Natural killer cell (primary cell): ENCODE measurements at regions not wholly inside any gene's neighbourhood (a gene's known extent, or its start where the extent isn't known, plus 50 kb on each side); places are given as distances from the start of the nearest gene placed in this dataset.

Source experiments
- ATAC-seq, 3 donors: fragments of 150-1000 bp in 2 of 3; fragments of 200-7000 bp in 1 of 3; cut with Tn5 transposase; 1 replicate in 1 of 3; 2 replicates in 2 of 3; pipeline ENCODE4 v1.10.0; 2021; ENCODE audit warnings: mild to moderate bottlenecking in 2 of 3, moderate library complexity in 2 of 3
- DNase-seq, 2 donors: peaks; one replicate each; pipeline versions ENCODE4 v3.0.0 to v3.0.0-alpha.2; 2013 to 2021; ENCODE audit warnings: mixed read lengths in 1 of 2
- H3K27ac ChIP-seq: one replicate; pipeline ENCODE4 v1.5.1; 2013; ENCODE audit warnings: mild to moderate bottlenecking, low read length
- H3K27me3 ChIP-seq: one replicate; pipeline ENCODE4 v1.6.1; 2013; ENCODE audit warnings: low read length; ENCODE audit not compliant: control insufficient read depth, insufficient read depth
- H3K36me3 ChIP-seq: one replicate; pipeline ENCODE4 v1.6.1; 2013; ENCODE audit warnings: low read length; ENCODE audit not compliant: control insufficient read depth, insufficient read depth
- H3K4me1 ChIP-seq: one replicate; pipeline ENCODE4 v1.6.1; 2013; ENCODE audit warnings: low read length; ENCODE audit not compliant: control insufficient read depth, insufficient read depth
- H3K4me3 ChIP-seq: one replicate; pipeline ENCODE4 v1.5.1; 2013; ENCODE audit warnings: low read length
- H3K9me3 ChIP-seq: one replicate; pipeline ENCODE4 v1.6.1; 2013; ENCODE audit warnings: low read length; ENCODE audit not compliant: control insufficient read depth, insufficient read depth
- H3K27ac Mint-ChIP-seq, 2 donors: one replicate each; pipeline ENCODE4 v1.8.0; 2022; ENCODE audit warnings: mild to moderate bottlenecking in 2 of 2, mixed read lengths in 2 of 2, moderate library complexity in 1 of 2
- H3K27me3 Mint-ChIP-seq, 2 donors: one replicate each; pipeline ENCODE4 v1.8.0; 2022; ENCODE audit warnings: low read depth in 2 of 2, mixed read lengths in 2 of 2
- H3K36me3 Mint-ChIP-seq: one replicate; pipeline ENCODE4 v1.8.0; 2022; ENCODE audit warnings: mixed read lengths
- H3K4me1 Mint-ChIP-seq, 2 donors: one replicate each; pipeline ENCODE4 v1.8.0; 2022; ENCODE audit warnings: mixed read lengths in 2 of 2
- H3K4me3 Mint-ChIP-seq: one replicate; pipeline ENCODE4 v1.8.0; 2022; ENCODE audit warnings: mild to moderate bottlenecking, moderate library complexity, mixed read lengths
- H3K9me3 Mint-ChIP-seq, 2 donors: one replicate each; pipeline ENCODE4 v1.8.0; 2022; ENCODE audit warnings: mixed read lengths in 2 of 2
- CTCF ChIP-seq: fragments of 200-600 bp; IDR thresholded peaks from one replicate; pipeline ENCODE4 v1.8.0; 2022; ENCODE audit warnings: antibody characterized with exemption
- WGBS: methylation state at CpG from one replicate; pipeline ENCODE4 v1.1.7; 2013; ENCODE audit warnings: missing lambda C conversion rate; ENCODE audit not compliant: insufficient coverage; 5-methylcytosine and 5-hydroxymethylcytosine counted together
- intact Hi-C: fragments of 100-400 bp; cut with micrococcal nuclease; formaldehyde crosslinking; loops from one replicate; pipeline ENCODE4 v1.14.2; 2022

DNA sequence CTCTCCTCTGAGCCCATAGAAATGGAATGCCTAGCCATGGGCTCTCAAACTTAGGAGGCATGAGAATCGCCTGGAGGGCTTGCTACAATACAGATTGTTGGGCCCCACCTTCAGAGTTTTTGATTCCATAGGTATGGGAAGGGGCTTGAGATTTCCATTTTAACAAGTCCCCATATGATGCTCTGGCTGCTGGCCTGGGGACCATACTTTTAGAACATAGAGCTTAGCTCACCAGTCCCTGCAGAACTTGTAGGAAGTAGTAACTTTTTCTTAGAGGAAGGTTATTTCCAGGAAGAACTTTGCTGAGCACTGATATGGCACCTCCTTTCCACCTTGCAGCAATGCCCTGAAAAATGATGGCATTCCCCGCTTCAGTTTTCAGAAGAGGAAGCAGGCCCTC lies 177.0 kb upstream of the ZMIZ1 start:
- Mint-ChIP-seq H3K9me3 (no peaks in the 10 kb centered on the region), H3K36me3 (no peaks in the 10 kb centered on the region), H3K4me1 (no peaks in the 10 kb centered on the region), H3K27ac (no peak overlapping the region), H3K27me3 (peaks cover 15 to 20% of the 10 kb centered on the region in 2 donors), H3K4me3 (no peak overlapping the region)
- TF ChIP-seq CTCF: no peak
- Histone ChIP-seq H3K36me3 (no peaks in the 10 kb centered on the region), H3K27me3 (no peaks in the 10 kb centered on the region), H3K4me1 (no peaks in the 10 kb centered on the region), H3K4me3 (no peak overlapping the region), H3K27ac (no peak overlapping the region), H3K9me3 (no peaks in the 10 kb centered on the region)
- no peak for ATAC-seq
- intact Hi-C loops: no loop called here
- WGBS: 89% methylated on average over 2 of the region's 2 CpGs
- DNase-seq: no peak

GRCh38 chr10:78892338-78893176 lies 176.2 kb upstream of the ZMIZ1 start:
- no peaks in the 10 kb centered on the region for H3K9me3 Mint-ChIP-seq
- Histone ChIP-seq H3K9me3 (no peaks in the 10 kb centered on the region), H3K27me3 (no peaks in the 10 kb centered on the region), H3K4me3 (no peak overlapping the region), H3K4me1 (no peaks in the 10 kb centered on the region), H3K36me3 (no peaks in the 10 kb centered on the region), H3K27ac (no peak overlapping the region)
- H3K27me3 Mint-ChIP-seq: peaks cover 15 to 17% of the 10 kb centered on the region in 2 donors
- intact Hi-C loops: no loop called here
- DNase-seq: no peak
- H3K36me3 Mint-ChIP-seq: no peaks in the 10 kb centered on the region
- TF ChIP-seq CTCF: no peak
- no peak for ATAC-seq
- 37% methylated on average over 7 of the region's 7 CpGs for WGBS
- no peak overlapping the region for H3K4me3 Mint-ChIP-seq
- H3K27ac Mint-ChIP-seq: no peak overlapping the region
- H3K4me1 Mint-ChIP-seq: no peaks in the 10 kb centered on the region

- intact Hi-C loops: no loop called here
Observed at GRCh38 chr10:78893217-78893616, 175.5 kb upstream of the ZMIZ1 start.

More at GRCh38 chr10:78893217-78893616, 175.5 kb upstream of the ZMIZ1 start:
- no peaks in the 10 kb centered on the region for H3K4me1 ChIP-seq
- Mint-ChIP-seq H3K4me3 (no peak overlapping the region), H3K27ac (no peak overlapping the region), H3K27me3 (peaks cover 15 to 17% of the 10 kb centered on the region in 2 donors), H3K36me3 (no peaks in the 10 kb centered on the region), H3K9me3 (no peaks in the 10 kb centered on the region), H3K4me1 (no peaks in the 10 kb centered on the region)
- H3K36me3 ChIP-seq: no peaks in the 10 kb centered on the region
- H3K27me3 ChIP-seq: no peaks in the 10 kb centered on the region
- WGBS: 82% methylated on average over 4 of the region's 5 CpGs
- ATAC-seq (peak in 1 of 3 donors; percentile 26), DNase-seq (no peak)
- H3K27ac ChIP-seq: no peak overlapping the region
- H3K9me3 ChIP-seq: no peaks in the 10 kb centered on the region
- no peak for TF ChIP-seq CTCF
- H3K4me3 ChIP-seq: no peak overlapping the region
